ENCODE measurements at regions not wholly inside any gene's neighbourhood (a gene's known extent, or its start where the extent isn't known, plus 50 kb on each side); places are given as distances from the start of the nearest gene placed in this dataset.

- no peak overlapping the region for H3K27ac ChIP-seq (ENCODE audit: extremely low read depth, low read depth, low read length)
- no peak overlapping the region for H3K4me3 ChIP-seq (ENCODE audit: low read depth, low read length)
- H3K9me3 ChIP-seq (ENCODE audit: control insufficient read depth, insufficient read depth, low read depth, low read length) = no peaks in the 10 kb centered on the region
- POLR2A ChIA-PET = no interaction called here
- no peaks in the 10 kb centered on the region for H3K36me3 ChIP-seq (ENCODE audit: control insufficient read depth in 2 of 2, insufficient read depth in 1 of 2, low read length in 2 of 2)
- no peaks in the 10 kb centered on the region for H3K4me1 ChIP-seq (ENCODE audit: control insufficient read depth, insufficient read depth, low read length)
- TF ChIP-seq SP2 (tag by site-specific recombination; IDR thresholded peaks at IDR 0.05) (no peak), FEZF1 (tag by site-specific recombination; IDR thresholded peaks at IDR 0.05) (0 out of 2 replicates have a peak, but pooled peaks have one; percentile 9), ZFP69B (tag by site-specific recombination; IDR thresholded peaks at IDR 0.05) (no peak)
- CTCF ChIA-PET = no interaction called here
Observed at GRCh38 chr4:115360431-115360830, 247.0 kb upstream of the NDST4 start.

GRCh38 chr4:115357776-115358175 is 244.4 kb upstream of the NDST4 start:
- CTCF ChIA-PET = no interaction called here
- no peak for TF ChIP-seq ZNF76 (tag by site-specific recombination; IDR thresholded peaks at IDR 0.05; ENCODE audit: borderline replicate concordance, low read depth)
- TF ChIP-seq ZNF169 (tag by site-specific recombination; IDR thresholded peaks at IDR 0.05) = no peak
- no peak for TF ChIP-seq ZIC2 (tag by site-specific recombination; IDR thresholded peaks at IDR 0.05)
- TF ChIP-seq ZNF501 (tag by site-specific recombination; IDR thresholded peaks at IDR 0.05) = no peak
- TF ChIP-seq ELK4 (IDR thresholded peaks at IDR 0.05; ENCODE audit: borderline replicate concordance, low read depth, low read length) = no peak
- no peak for TF ChIP-seq ZNF155 (tag by site-specific recombination; IDR thresholded peaks at IDR 0.05)
- TF ChIP-seq PRDM10 (tag by site-specific recombination; IDR thresholded peaks at IDR 0.05) = no peak
- TF ChIP-seq ZNF544 (tag by site-specific recombination; IDR thresholded peaks at IDR 0.05) = no peak
- no peak for TF ChIP-seq SALL2 (tag by site-specific recombination; IDR thresholded peaks at IDR 0.05; ENCODE audit: borderline replicate concordance)
- no peak for TF ChIP-seq GFI1B (tag by site-specific recombination; IDR thresholded peaks at IDR 0.05)
- TF ChIP-seq ZNF19 (tag by site-specific recombination; IDR thresholded peaks at IDR 0.05; ENCODE audit: low read depth) = no peak
- no peak for TF ChIP-seq ZNF529 (tag by site-specific recombination; IDR thresholded peaks at IDR 0.05; ENCODE audit: insufficient replicate concordance)
- no peak for TF ChIP-seq ZNF280C (tag by site-specific recombination; IDR thresholded peaks at IDR 0.05)
- no peak for TF ChIP-seq KLF1 (tag by site-specific recombination; IDR thresholded peaks at IDR 0.05)
- no peak for TF ChIP-seq SP2 (tag by site-specific recombination; IDR thresholded peaks at IDR 0.05)
- TF ChIP-seq ZNF433 (tag by site-specific recombination; IDR thresholded peaks at IDR 0.05; ENCODE audit: low read depth) = no peak
- no peak overlapping the region for H3K4me3 ChIP-seq (ENCODE audit: low read depth, low read length)
- no peaks in the 10 kb centered on the region for H3K4me1 ChIP-seq (ENCODE audit: control insufficient read depth, insufficient read depth, low read length)
- H3K36me3 ChIP-seq (ENCODE audit: control insufficient read depth in 2 of 2, insufficient read depth in 1 of 2, low read length in 2 of 2) = no peaks in the 10 kb centered on the region
- H3K27ac ChIP-seq (ENCODE audit: extremely low read depth, low read depth, low read length) = no peak overlapping the region
- POLR2A ChIA-PET = no interaction called here
- no peaks in the 10 kb centered on the region for H3K9me3 ChIP-seq (ENCODE audit: control insufficient read depth, insufficient read depth, low read depth, low read length)
